GM04504 (cell line): ENCODE measurements at regions not wholly inside any gene's neighbourhood (a gene's known extent, or its start where the extent isn't known, plus 50 kb on each side); places are given as distances from the start of the nearest gene placed in this dataset.
"Not testable (repeated sequence)": the region's sequence is repeated elsewhere in the genome, so short reads cannot be mapped to it uniquely, and the experiment has no call there.

ENCODE experiments used
- DNase-seq: peaks from one replicate; pipeline ENCODE4 v3.0.0-alpha.2; 2012; ENCODE audit warnings: low read depth

GRCh38 chr15:35695003-35695402, 149.0 kb upstream of the DPH6 start:
- no peak for DNase-seq

- no peak for DNase-seq
Observed at GRCh38 chr15:35696767-35697231, 150.8 kb upstream of the DPH6 start.

GRCh38 chr15:35697549-35698299, 151.8 kb upstream of the DPH6 start:
- DNase-seq: no peak

GRCh38 chr15:35698331-35698730, 152.4 kb upstream of the DPH6 start:
- DNase-seq: no peak

GRCh38 chr15:35698966-35699575, 153.1 kb upstream of the DPH6 start:
- no peak for DNase-seq

GRCh38 chr15:35700091-35700593, 154.2 kb upstream of the DPH6 start:
- DNase-seq: not testable (repeated sequence)

DNA sequence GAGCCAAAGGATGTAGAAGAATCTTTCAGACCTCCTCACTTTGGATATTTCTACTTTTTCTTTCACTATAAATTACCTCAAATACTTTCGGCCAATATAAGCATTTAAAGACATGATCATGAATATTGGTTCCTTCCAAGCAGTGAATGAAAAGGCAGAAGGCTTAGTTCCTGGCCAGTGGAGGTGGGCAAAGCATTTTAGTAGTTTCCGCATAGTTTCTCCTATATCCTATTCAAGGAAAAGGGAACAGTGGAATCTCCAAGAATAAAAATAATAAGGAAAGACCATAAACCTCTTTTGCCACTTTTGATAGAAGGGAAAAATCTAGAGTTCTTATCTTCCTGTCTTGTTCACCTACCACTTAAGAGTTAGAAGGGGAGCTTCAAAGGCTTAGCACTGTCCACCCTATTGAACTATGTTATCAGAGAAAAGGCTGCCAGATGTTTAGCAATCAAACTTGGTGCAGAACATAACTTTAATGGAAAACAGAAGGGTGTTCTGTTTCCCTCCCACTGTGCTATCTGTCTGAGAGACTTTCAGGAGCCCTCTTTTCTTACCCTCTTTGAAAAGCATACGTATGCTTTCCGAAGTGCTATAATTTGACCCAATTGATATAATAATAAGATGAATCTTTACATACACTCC, 155.6 kb upstream of the DPH6 start:
- DNase-seq: no peak

DNA sequence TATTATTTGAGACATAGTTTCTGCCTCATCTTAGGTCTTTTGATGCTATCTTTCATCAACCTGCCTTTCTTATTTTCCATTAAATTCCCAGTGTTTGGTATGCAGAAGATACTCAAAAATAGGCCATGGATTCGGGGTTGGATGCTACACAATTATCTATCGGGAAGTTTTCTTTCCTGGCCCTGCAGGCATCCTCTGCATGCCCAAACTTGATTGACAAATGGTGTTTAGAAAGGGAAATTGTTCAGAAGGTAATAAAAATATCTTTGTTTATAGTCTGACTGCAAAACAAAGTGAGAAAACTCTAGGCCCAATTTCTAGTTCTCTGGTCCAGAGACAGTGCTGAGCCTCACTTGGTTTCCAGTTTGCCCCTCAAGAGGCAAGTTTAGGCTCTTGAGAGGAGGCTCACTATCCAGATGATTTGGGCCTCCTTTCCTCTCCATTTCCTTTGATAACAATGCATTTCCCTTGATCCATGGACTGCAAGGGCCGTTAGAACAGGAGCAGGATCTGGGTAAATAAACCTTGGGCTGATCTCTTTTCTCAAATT, 157.1 kb upstream of the DPH6 start:
- DNase-seq: no peak

DNA sequence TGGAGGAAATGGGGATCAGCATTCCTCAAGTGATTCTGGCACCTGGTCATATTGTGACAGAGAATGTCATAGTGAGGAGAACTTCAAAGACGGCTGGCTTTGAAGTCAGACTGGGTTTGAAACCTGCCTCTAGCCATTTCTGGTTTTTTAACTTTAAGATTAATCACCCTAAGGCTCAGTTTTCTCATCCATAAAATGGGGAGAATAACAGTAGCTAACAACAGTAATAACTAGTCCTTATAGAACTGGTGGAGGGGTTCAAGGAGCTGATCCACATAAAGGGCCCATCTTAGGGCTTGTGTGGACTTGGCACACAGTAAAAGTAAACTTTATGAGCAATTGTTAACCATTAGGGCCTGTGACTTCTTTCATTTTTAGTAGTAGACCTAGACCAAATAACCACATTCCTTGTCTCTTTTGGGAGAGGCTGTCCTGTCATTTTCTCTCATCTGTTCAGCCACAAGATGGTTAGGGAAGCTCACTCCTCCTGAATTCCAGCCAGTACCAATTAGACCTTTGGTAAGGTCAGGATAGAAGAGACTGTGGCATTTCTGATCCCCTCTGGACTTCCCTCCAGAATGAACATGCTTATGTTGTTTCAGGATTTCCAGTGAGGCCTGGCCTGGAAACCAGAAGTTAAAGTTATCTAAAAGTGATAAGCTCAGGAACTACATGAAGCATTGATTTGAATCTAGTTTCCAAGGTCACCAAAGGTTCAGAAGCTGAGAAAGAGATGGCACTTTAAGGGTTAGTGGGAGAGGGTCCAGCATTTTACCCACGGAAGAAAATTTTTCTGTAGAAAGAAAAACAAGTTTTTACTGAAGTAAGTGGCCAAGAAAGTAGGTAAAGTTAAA, 159.3 kb upstream of the DPH6 start:
- no peak for DNase-seq

DNA sequence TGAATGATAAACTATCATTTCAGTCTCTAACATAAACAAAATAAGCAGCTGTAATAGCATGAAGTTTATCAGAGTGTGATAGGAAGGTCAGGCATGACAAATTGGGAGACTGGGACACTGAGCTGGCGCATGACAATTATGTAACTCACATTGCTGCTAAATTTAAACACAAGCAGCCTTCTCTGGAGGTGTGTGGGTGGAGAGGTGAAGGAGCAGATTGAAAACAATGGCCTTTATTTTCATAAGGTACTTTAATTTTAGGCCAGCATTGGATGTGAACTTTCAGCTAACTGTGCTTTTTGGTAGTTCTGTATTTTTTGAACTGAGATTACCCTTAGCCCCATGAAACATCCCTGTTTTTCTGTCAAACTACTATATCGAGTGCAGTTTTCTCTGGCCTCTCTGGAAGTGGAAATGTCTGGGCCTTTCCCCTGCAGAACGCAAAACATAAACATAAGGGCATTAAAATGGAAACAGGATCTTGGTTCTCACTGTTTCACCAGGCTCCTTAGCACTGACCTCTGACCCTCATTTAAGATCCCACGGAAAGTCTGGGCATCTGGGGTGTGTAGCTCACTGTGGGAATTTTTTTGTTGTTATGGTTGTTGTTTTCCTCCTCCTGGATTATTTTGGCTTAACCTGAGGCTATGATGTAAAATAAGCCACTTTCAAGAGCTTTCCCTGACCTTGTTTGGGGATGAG, 160.1 kb upstream of the DPH6 start:
- DNase-seq: no peak

DNA sequence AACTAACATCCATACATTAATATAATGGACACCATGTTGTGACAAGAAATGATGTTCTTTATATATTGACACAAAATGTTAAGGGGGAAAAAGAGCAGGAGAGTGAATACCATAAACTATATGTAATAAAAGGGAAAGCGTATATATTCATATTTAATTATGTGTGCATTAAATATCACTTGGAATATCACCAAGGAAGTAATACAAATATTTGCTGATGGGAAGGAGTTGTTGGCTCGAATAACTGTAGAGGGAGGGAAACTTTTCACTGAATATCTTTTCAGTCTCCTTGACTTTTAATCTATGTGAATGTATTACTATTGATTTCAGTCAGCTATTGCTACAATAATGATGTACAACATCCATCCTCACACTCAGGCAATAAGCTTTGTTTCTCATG, 167.0 kb upstream of the DPH6 start:
- DNase-seq: no peak

DNA sequence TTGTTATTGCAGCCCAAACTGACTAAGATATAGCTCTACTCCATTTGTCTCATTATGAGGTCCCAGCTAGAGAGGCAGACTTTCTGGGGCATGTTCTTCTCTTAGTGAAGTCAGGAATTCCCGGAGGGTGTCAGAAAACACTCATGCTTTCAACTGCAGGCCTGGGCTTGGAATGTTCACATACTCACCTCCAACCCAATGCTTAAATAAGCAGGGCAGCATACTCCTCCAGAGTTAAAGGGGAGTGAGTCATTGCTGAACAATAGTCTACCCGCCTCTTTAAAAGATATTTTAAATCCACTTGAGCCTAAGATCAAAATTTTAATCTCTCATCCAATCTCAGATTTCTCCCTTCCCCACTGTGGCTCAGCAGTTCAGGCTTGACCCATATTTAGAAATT, 167.8 kb upstream of the DPH6 start:
- no peak for DNase-seq

- no peak for DNase-seq
Observed at GRCh38 chr15:35717721-35718120, 171.8 kb upstream of the DPH6 start.

GRCh38 chr15:35720019-35720418, 174.1 kb upstream of the DPH6 start:
- no peak for DNase-seq

- no peak for DNase-seq
Observed at GRCh38 chr15:35720984-35721383, 175.0 kb upstream of the DPH6 start.

GRCh38 chr15:35721751-35722150, 175.8 kb upstream of the DPH6 start:
- DNase-seq: no peak

DNA sequence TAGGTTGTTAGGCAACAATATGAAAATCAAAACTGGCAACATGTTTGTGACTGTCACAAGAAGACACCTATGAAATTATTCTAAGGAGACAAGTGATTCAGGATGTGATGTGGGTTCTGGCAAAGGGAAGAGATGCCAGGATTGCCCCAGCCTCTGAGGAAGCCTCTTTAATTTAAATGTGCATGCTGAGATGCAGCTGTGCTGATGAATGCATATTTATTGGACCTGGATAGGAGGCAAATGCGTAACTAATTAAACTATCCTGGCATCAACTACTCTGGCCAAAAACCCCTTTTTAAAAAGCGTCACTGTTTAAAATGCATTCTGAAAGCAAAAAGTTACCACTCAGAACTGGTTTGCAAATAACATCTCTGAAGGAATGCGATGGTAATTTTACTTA, 176.5 kb upstream of the DPH6 start:
- DNase-seq: no peak

DNA sequence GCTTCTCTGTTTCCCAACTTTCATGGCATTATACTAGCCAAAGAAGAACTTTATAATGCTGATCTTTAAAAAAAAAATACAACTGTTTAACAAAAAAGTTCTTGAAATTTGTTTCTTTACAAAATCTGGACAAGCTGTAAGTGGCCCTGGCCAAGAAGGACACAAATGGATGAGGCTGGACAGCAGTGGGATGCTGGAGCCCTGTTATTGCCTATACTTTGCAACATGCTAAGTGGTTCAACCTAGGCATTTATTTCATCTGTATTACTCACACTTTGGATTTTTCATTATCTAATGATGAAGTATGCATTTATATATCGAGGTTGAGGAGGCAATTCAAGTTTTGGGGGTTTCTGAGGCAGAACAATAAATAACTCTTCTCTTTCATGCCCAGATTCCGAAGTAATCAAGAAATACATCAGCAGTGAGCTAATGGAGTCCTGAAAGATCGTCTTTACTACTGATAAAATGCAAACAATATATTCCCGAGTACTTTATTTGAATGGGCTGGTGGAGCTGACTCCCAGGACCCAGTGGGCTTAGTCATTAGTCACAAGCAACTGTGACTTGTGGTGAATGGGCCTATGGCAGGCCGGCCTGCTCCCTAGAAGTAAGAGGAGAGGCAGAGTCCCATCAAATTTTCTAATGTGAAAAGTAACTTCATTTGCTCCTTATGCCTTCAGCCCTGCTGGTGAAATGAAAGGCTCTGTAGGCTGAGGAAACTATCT, 177.3 kb upstream of the DPH6 start:
- no peak for DNase-seq

DNA sequence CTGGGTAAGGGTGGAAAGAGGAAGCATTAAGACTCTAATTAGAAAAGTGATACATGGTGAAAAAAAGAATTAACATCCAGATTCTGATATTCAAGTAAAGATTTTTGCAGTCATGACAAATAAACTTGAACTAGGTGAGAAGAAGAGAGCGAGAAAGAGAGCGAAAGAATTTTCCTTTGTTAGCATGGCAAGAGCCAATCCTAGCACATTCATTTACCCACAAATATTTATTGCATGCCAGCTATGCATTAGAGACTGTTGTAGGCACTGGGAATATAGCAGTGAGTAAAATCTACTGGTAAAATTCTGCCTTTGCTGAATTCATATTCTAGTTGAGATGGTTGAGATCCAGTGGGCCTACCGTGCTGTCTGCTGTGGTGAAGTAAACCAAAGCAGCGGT, 177.9 kb upstream of the DPH6 start:
- DNase-seq: no peak

DNA sequence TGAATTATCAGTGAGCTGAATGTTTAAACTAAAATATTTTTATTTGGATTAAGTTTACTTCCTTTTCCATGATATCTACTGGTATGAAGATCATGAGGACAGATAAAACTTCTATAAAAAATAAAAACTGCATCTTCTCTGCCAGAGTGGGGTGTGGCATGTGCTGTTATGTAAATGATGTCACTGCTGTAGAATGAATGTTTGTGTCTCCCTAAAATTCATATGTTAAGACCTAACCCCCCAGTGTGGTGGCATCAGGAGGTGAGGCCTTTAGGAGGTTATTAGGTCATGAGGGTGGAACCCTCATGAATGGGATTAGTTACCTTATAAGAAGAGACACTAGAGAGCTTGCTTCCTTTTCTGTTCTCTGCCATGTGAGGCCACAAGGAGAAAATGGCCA, 178.7 kb upstream of the DPH6 start:
- no peak for DNase-seq

DNA sequence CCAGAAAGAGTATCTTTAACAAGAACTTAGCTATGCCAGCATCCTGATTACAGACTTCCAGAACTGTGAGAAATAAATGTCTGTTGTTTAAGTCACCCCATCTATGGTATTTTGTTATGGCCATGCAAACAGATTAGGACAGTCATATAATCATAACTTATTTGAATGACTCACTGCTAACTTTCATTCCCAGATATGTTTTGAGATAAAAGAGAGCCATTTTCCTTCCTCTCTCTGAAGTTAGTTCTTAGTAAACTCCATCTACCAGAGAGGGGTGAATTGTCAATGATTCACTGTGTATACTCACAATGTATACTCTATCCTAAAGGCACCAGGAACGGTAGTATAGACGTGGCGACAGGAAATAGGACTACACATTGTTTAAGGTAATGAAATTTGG, 179.4 kb upstream of the DPH6 start:
- DNase-seq: no peak
